Hematopoietic multipotent progenitor cell (in vitro differentiated cells): ENCODE measurements at regions not wholly inside any gene's neighbourhood (a gene's known extent, or its start where the extent isn't known, plus 50 kb on each side); places are given as distances from the start of the nearest gene placed in this dataset.

Experiments used
- DNase-seq, 3 donors: peaks; one replicate each; pipeline ENCODE4 v3.0.0-alpha.2; 2011 to 2015; ENCODE audit warnings: low read depth in 2 of 3, low spot score in 2 of 3

DNA sequence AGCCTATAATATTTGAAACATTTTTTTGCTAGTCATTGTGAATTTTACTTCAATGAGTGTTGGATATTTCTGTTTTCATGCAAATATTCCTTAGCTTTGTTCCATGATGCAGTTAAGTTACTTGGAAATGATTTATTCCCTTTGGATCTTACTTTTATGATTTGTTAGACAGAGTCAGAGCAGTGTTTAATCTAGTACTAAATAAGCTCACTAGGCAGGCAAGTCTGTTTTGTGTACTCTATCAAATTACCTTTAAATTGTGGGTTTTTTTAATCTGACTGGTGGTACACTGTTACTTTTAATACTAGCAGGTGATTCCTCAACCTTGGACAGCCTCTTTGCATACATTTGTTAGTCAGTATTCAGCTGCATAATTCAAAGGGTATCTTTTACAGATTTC is 173.3 kb upstream of the MBNL1 start:
- DNase-seq: no peak

DNA sequence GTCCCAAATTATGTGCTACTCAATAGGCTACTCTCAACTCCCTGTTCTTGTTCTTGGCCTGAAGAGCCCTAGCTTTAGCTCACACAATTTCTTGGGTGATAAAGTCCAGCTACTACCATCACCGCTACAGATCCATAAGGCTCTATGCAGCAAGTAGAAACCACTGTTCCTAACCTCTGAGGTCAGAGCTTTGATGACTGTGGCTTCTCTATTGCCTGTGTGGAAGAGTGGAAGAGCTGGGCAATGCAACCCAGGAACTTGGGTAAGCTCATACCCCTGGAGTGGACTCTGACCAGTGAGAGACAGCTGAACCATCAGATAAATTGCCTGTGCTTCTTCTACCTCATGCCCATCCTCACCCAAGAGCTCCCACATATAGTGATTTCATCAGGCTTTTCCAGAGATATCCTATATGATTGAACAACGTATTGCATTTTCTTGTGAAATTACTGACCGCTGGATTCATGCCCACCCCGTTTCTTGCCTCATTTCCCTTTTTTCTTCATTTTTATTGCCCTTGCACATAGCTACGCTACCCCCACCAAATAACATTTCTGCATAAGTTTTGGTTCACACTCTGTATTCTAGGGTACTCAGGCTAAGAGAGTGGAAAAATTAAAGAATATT is 172.3 kb upstream of the MBNL1 start:
- DNase-seq: no peak

DNA sequence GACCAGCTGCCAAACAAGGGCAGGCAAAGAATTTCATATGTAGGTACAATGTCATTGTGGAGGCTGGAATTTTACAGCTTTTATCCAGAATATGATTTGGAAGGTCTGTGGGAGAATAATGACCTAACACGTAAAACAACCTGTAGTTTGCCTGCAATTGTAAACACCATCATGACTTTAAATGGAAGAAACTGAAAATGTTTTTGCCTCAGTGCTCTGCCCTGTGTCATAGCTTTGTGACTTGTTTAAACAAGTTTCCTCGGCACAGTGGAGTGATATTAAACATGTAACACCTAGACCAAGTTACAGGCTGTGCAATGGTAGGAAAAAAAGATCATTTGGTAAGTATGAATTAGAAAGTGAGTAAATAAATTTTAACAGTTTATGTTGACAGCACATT is 171.6 kb upstream of the MBNL1 start:
- no peak for DNase-seq

DNA sequence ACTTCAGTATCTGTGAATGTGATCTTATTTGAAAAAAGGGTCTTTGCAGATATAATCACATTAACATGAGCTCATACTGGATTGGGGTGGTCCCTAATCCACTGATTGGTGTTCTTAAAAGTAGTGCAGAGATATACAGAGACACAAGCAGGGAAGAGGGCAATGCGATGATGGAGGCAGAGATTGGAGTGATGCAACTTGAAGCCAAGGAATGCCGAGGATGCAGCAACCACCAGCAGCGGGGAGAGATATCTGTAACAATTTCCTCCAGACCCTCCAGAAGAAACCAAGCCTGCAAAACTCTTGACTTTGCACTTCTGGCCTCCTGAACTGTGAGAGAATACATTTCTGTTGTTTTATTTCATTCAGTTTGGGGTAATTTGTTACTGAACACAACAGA is 171.0 kb upstream of the MBNL1 start:
- no peak for DNase-seq

DNA sequence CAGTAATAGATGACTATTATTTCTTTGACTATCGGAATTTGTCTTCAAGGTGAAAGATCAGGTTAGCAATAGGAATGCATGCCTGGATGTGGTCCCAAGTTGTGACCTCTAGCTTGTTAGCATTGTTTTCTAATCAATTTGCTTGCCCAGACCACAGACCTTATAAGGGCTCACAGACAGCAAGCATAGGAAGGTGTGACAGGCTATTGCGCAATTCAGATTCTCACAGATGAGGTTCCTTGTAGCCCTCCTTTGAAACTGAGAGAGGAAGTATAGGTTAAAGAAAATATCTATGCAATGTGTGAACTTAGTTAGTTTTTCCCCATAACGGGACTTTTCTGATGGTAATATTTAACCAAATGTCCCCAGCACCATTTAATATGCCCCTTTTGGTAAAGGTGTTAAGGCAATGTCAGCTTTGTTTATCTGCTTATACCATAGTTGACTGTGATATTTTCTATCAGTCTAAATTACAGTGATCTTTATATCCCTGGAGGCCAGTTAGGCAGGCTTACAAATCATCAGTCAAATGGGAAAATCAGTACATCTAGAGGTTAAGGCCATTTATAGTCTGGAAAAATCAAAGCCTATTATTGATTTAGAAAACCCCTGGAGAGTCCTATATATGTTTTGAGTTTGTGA is 168.1 kb upstream of the MBNL1 start:
- DNase-seq: peak in 1 of 3 donors; percentile 44

DNA sequence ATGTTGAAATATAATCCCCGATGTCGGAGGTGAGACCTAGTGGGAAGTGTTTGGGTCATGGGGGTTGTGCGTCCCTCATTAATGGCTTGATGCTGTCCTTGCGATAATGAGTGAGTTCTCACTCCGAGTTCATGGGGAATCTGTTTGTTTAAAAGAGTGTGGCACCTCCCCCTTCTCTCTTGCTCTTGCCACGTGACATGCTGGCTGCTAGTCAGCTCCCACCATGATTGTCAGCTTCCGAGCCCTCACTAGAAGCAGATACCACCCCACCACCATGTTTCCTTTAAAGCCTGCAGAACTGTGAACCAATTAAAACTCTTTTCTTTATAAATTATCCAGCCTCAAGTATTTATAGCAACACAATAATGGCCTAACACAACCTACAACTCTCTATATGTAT is 166.3 kb upstream of the MBNL1 start:
- no peak for DNase-seq

DNA sequence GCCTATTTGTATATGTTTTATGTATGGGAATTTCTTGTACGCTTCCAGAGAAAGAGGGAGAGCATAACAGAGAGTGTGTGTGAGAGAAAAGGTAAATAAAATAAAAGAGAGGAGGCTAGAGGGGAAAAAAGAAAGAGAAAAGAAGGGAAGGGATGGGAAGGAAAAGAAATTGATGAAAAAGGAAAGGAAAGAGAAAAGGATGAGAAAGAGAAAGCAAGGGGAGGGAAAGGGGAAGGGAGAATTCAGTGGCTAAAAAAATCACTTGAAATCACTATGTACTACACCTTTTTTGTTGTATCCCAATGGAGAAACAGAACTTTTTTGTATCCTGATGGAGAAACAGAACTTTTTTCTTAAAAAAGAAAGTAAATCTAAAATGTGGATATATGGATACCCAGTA is 165.5 kb upstream of the MBNL1 start:
- no peak for DNase-seq

DNA sequence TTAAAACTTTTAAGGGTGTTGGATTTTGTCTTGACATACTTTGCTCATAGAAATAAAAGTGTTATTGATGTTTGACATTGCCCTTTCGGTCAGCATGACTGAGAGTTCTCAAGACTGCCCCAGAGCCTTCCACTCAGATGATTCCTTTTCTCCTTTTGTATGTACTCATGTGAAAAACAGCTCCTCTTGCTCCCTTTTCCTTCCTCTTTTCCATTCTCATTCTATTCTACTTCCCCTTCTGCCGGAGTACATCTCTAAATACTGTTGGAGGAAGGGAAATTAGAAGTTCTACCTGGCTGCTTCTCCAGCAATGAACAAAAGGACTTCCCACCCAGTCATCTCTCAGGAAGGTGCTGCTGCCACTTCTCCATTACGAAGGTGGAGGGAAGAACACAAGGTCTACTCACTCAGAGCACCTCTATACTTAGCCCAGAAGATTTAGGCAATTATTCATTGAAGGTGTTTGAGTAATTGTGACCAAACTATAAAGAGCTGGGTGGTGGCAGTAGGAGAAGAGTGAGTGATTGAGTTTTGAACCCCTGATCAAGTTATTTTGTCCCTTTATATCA is 163.8 kb upstream of the MBNL1 start:
- peak in 1 of 3 donors; percentile 3 for DNase-seq

DNA sequence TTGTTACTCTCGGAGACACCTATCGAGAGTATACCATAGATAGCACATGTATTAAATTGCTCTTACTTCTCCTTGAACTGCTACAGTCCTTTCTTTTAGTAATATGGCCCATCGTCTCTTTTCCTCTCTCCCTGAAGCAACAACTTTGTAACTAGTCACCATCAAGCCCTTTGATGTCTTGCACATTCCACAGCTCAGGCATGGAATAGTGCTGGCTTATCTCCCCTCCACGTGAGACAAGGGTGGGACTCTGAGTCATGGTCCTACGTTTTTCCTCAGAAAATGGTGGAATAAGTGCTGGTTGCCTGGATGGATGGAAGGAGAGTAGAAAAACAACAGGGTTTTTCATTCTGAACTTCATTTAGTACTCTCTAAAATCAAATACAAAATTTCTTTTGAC is 163.3 kb upstream of the MBNL1 start:
- no peak for DNase-seq

DNA sequence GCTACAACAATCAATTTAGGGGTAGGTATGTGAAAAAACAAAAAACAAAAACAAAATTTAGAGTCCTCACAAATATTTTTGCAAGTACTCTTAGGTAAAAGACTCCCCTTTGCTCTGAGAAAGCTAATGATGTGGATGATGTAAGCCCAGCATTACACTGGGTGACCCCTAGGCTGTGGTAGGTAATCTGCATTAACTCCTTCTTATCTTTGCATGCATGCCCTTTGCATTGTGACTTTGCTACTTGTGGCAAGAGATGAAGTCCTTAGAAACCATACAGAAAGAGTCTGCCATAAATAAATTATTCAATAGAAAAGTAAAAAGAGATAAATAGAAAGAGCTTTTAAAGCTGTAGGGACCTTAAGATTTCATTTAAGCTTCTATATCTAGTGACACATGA is 159.7 kb upstream of the MBNL1 start:
- DNase-seq: peak in 1 of 3 donors; percentile 4

DNA sequence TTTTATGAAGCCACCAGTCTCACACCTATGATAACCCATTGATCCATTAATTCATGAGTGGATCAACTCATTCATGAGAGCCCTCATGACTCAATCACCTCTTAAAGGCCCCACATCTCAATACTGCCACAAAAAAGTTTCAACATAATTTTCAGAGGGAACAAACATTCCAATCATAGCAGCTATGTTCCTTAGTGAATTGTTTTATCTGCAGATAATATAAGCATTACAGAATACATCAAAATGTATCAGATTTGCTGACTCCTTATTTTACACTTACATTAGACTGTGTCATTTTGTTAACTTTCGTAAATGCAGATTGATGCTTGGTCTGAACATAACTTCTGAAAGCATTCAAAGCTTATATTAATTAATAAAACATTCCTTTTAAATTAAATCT is 155.3 kb upstream of the MBNL1 start:
- no peak for DNase-seq

DNA sequence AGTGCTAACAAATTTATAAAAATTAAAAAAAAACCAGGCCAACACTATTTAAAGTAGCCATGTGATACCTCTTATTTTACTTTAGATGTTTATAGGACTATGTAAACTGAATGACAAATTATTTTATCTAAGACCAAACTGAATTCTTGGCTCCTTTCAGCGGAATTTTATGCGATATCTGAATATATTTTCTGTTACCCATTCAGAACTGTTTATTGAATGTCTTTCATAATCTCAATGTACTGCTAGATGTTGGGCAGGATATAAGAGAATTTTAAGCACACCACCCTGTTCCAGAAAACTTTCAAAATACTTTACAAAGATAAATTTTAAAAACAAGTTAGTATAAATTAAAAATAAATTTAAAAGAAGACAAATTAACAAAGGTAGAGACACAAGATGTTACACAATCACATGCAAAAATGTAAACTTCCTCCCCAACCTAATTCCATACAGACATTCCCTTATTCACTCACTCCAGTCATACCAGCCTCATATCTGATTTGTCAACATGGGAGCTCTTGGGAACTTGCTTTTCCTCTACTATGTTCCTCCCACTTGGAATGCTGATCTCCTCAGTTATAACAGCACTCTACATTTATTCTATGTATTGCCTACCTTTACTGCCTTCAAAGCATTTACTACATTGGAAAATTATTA is 154.6 kb upstream of the MBNL1 start:
- no peak for DNase-seq

DNA sequence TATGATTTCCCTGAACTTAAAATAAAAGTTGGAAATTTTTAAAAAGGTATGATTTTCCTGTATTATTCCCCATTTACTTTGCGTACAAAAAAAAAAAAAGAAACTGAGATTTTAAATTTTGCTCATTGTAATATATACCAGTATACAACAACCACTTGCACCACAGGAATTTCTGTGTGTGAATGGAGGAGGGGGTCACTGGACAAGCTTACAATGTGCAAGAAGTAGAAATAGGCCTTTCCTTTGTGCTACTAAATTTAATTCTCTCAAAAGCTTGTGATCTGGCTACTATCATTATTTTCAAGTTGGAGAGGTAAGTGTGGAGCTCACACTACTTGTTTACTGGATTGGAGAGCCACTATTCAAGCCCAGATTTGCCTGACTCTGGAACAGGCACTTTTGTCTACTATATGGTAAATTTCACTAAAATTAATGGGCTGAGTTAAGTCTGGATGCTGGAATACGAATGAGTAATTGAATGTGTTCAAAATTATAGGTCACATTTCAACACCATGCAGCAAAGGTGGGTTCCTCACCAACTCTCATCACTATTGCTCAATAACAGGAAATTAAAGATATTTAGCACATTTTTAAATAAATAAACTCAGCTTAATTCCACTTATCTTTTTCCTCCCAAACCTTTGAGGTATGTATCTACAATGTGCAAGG is 148.0 kb upstream of the MBNL1 start:
- DNase-seq: no peak

DNA sequence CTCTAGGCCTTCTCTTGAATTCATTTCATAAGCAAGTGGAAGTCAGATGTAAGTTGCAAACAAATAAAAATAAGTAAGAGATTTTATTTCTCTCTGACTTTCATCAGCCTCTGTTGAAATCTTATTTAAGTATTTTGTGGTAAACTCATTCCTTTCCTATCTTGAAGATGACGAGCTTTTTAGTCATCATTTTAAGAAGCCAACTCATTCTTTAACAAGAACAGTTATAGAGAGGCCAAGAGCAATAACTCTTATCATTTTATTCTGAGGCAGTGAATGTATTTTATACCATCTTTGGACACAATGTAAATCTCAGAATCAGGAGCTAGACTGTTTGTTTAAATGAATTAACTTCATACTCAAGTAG is 147.5 kb upstream of the MBNL1 start:
- no peak for DNase-seq

DNA sequence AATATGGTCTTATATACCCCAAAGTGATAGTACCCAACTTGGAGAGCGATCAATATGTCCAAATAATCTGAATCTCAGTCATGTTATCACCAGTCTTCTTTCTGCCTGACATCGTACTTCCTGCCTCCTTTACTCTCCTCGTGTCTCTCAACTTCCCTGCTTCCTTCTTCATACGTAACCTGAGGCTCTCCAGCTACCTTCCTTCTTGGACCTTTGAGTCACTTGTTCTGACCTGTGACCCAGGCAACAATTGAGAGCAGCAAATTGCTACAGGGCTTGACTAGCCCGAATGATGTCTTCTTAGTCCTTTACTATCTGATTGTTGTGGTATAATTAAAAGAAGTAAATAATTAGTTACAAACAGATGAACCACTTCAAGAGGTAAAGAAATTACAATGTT is 145.9 kb upstream of the MBNL1 start:
- DNase-seq: no peak

DNA sequence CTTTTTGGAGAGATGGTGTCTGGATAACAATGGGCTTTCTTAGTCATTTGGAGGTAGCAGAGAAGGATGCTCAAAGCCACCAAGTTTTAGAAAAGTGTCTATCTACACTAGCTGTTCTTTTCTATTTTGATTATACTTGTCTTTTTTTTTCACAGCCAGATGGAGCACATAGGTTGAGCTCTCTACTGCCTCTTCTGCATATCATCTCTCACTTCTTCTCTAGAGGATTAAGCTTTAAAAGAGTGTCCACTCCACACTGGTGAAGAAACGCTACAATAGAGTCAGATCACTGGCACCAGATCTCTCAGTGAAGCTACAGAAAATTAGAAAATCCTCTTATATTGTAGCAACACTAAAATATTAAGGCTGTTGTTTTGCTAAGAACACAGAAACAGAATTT is 145.3 kb upstream of the MBNL1 start:
- DNase-seq: peak in 1 of 3 donors; percentile 5

DNA sequence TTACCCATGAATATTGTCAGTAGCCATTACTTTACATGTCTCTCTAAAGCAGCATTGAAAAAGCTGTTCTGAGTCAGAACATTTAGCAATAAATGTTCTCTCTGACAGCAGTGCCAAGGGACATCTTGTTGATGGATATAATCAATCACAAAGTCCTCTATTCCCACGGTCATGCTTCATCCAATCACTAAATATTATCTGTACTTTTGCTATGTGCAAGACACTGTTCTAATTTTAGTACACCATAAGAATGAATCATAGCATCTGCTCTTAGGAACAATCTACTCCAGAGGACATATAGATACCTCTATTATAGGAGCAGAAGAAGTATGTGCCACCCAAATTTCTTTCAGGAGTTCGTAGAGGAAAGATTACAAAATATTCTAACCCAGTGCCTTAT is 142.5 kb upstream of the MBNL1 start:
- DNase-seq: no peak

DNA sequence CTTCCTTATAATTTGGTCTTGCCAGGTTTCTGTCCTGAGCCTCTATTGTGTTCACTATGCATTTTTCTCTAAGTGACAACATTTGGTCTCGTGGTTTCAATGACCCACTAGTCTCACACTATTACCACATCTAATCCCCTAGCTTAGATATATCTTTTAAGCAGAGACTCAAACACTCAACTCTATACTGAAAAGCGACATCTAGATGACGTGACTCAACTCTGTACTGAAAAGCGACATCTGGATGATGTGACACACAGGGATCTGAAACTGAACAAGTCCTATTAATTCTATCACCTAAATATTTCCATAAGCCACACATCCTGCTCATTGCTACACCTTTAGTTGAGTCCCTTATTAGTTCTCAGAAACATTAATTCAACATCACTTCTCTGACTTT is 141.7 kb upstream of the MBNL1 start:
- DNase-seq: no peak

DNA sequence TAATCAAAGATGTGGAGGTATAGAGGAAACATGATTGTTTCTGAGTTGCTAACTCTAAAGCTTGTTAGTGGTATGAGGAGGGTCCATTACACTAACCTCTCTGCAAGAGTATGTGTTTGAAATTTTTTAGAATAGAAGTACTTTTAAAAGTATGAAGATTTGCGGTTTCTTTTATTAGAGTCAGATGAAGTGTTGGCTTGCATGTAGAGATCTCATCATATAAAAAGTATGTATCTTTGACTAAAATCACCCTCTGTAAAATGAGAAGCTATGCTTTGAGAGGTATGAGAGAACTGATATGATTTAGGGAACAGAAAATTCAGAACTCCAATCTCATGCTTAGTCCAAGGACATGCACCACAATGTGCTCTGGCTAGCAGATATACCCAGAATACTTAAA is 140.4 kb upstream of the MBNL1 start:
- no peak for DNase-seq

DNA sequence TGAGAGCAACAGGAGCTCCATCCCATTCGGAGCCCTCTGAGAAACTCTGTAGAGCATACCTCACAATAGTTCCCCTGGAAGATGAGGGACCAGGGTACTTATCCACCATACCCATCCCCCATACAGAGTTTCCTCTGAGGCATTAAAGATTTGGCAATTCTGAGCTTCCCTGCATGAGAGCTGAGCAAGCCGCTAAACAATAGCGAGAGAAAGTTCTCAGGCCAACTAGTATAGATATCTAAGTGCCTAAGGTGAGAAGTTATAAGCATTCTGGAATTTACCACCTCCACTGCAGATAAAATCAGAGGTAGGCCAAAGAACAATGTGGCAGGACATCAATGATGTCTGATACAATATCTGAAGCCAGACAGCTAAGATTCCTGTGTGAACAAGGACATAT is 129.1 kb upstream of the MBNL1 start:
- no peak for DNase-seq

DNA sequence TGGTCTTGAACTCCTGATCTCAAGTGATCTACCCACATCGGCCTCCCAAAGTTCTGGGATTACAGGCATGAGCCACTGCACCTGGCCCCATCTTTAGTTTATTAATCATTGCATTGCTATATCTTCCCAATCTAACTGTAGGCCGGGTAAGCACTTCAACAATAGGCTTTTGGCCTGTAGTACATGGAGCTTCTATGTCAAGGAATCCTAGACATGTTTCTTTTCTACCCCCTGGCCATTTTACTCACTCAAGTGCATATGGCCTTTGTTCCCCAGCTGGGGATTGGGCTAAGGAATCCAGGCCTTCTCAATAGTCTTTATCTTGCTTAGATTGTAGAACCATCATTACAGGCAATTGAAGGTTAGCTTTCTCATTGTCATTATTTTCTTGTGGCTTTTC is 122.3 kb upstream of the MBNL1 start:
- DNase-seq: no peak

DNA sequence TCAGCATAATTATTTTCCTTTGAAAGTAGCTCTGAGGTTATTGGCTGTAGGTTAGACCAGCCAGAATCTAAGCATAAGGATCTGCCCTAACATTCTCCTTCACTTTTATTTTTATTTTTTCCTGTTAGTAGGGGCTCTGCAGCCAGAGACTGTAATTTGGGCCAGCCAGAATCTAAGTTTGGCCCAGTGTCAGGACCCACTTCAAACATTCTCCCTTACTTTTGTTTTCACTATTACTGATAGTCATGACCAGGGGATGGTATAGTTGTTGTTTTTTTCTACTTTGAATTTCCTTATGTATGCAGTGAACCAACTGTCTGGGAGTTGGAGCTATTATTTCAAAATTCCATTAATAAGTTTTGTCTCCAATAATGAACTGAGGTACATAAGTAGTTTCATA is 121.0 kb upstream of the MBNL1 start:
- no peak for DNase-seq
